ENCODE measurements at regions not wholly inside any gene's neighbourhood (a gene's known extent, or its start where the extent isn't known, plus 50 kb on each side); places are given as distances from the start of the nearest gene placed in this dataset.

- TF ChIP-seq CTCF (IDR thresholded peaks at IDR 0.05 in 8 of 11, conservative IDR thresholded peaks at IDR 0.05 in 3 of 11) = no peak
- no peak for TF ChIP-seq POLR2A (IDR thresholded peaks at IDR 0.05)
- TF ChIP-seq POLR2AphosphoS5 (IDR thresholded peaks at IDR 0.05) = no peak
These were observed 192.7 kb upstream of the SLC35B3 start for GRCh38 chr6:8628063-8628462.

Measured in spleen (tissue), 7 donors.